ENCODE measurements at regions not wholly inside any gene's neighbourhood (a gene's known extent, or its start where the extent isn't known, plus 50 kb on each side); places are given as distances from the start of the nearest gene placed in this dataset.

GRCh38 chr16:74183601-74184360 is 112.8 kb upstream of the PSMD7 start:
- DNase-seq (ENCODE audit: extremely low read depth, low read depth), result no peak

GRCh38 chr16:74169687-74170376 is 126.8 kb upstream of the PSMD7 start:
- DNase-seq (ENCODE audit: extremely low read depth, low read depth), result no peak

- no peak for DNase-seq (ENCODE audit: extremely low read depth, low read depth)
Observed at GRCh38 chr16:74169066-74169465, 127.5 kb upstream of the PSMD7 start.

GRCh38 chr16:74168445-74168844 is 128.2 kb upstream of the PSMD7 start:
- DNase-seq (ENCODE audit: extremely low read depth, low read depth), result no peak

GRCh38 chr16:74166456-74166855 is 130.2 kb upstream of the PSMD7 start:
- DNase-seq (ENCODE audit: extremely low read depth, low read depth), result no peak

GRCh38 chr16:74165566-74166080 is 131.0 kb upstream of the PSMD7 start:
- no peak for DNase-seq (ENCODE audit: extremely low read depth, low read depth)

GRCh38 chr16:74160759-74161158 is 135.9 kb upstream of the PSMD7 start:
- DNase-seq (ENCODE audit: extremely low read depth, low read depth), result no peak

GRCh38 chr16:74153773-74154172 is 142.8 kb upstream of the PSMD7 start:
- no peak for DNase-seq (ENCODE audit: extremely low read depth, low read depth)

GRCh38 chr16:74146643-74147042 is 150.0 kb upstream of the PSMD7 start:
- no peak for DNase-seq (ENCODE audit: extremely low read depth, low read depth)

- DNase-seq (ENCODE audit: extremely low read depth, low read depth), result no peak
Observed at GRCh38 chr16:74143171-74143570, 153.4 kb upstream of the PSMD7 start.

- no peak for DNase-seq (ENCODE audit: extremely low read depth, low read depth)
Observed at GRCh38 chr16:74141015-74141414, 155.6 kb upstream of the PSMD7 start.

- no peak for DNase-seq (ENCODE audit: extremely low read depth, low read depth)
Observed at GRCh38 chr16:74140557-74140956, 156.1 kb upstream of the PSMD7 start.

GRCh38 chr16:74123826-74124225 is 172.8 kb upstream of the PSMD7 start:
- DNase-seq (ENCODE audit: extremely low read depth, low read depth), result no peak

- DNase-seq (ENCODE audit: extremely low read depth, low read depth), result no peak
Observed at GRCh38 chr16:74123195-74123594, 173.4 kb upstream of the PSMD7 start.

GRCh38 chr16:74117798-74118197 is 178.8 kb upstream of the PSMD7 start:
- DNase-seq (ENCODE audit: extremely low read depth, low read depth), result no peak

GRCh38 chr16:74113545-74113944 is 183.1 kb upstream of the PSMD7 start:
- no peak for DNase-seq (ENCODE audit: extremely low read depth, low read depth)

GRCh38 chr16:74111456-74111982 is 185.1 kb upstream of the PSMD7 start:
- DNase-seq (ENCODE audit: extremely low read depth, low read depth), result no peak

- DNase-seq (ENCODE audit: extremely low read depth, low read depth), result peak; percentile 57
Observed at GRCh38 chr16:74107795-74108610, 188.6 kb upstream of the PSMD7 start.

- no peak for DNase-seq (ENCODE audit: extremely low read depth, low read depth)
Observed at GRCh38 chr16:74104022-74104421, 192.6 kb upstream of the PSMD7 start.

- DNase-seq (ENCODE audit: extremely low read depth, low read depth), result no peak
Observed at GRCh38 chr16:74101379-74102137, 195.1 kb upstream of the PSMD7 start.

Data from NCI-H460 (cell line).